ENCODE measurements at regions not wholly inside any gene's neighbourhood (a gene's known extent, or its start where the extent isn't known, plus 50 kb on each side); places are given as distances from the start of the nearest gene placed in this dataset.
A peak's percentile ranks its signal among the peaks of the same experiment; 100 is the strongest.
"Not testable (repeated sequence)": the region's sequence is repeated elsewhere in the genome, so short reads cannot be mapped to it uniquely, and the experiment has no call there.

DNA sequence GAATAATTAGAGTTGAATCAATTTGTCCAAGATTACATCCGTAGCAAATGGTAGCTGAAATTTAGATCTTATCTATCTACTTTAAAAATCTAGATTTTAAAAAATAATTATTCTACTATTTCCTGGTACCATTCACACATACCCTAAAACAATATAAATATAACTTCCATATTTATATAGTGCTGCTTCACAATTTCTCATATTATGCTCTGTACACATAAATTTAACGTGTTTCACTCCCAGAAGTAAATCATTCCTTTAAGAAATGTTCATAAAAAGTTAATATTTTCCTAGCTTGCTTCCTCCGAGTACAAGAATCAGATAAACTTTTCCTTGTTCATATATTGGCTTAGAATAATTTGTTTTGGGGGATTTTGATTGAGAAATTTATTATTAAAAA lies 857.0 kb upstream of the SPRY2 start:
- DNase-seq, result no peak

DNA sequence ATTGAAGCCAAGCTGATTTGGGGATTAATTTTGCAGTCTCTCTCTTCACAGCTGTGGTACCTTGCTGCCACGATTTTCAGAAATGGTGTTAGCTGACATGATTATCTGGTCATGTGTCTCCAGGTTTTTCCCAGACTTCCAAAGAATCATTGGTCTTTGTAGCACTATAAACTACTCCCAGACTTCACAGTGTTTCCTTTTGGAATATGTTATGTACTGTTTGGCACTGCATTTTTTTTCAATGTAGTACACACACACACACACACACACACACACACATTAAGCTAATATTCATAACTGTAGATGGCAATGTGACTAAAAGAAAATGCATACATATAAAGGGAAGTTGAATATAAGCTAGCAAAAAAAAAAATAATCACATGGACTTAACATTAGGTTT lies 856.6 kb upstream of the SPRY2 start:
- no peak for DNase-seq

DNA sequence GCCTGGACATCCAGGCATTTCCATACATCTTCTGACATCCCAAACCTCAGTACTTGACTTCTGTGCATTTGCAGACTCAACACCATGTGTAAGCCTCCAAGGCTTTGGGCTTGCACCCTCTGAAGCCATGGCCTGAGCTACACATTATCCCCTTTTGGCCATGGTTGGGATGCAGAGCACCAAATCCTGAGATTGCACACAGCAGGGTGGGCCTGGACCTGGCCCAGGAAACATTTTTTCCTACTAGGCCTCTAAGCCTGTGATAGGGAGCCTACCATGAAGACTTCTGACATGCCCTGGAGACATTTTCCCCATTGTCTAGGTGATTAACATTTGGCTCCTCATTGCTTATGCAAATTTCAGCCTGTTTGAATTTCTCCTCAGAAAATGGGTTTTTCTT lies 853.4 kb upstream of the SPRY2 start:
- DNase-seq, result no peak

DNA sequence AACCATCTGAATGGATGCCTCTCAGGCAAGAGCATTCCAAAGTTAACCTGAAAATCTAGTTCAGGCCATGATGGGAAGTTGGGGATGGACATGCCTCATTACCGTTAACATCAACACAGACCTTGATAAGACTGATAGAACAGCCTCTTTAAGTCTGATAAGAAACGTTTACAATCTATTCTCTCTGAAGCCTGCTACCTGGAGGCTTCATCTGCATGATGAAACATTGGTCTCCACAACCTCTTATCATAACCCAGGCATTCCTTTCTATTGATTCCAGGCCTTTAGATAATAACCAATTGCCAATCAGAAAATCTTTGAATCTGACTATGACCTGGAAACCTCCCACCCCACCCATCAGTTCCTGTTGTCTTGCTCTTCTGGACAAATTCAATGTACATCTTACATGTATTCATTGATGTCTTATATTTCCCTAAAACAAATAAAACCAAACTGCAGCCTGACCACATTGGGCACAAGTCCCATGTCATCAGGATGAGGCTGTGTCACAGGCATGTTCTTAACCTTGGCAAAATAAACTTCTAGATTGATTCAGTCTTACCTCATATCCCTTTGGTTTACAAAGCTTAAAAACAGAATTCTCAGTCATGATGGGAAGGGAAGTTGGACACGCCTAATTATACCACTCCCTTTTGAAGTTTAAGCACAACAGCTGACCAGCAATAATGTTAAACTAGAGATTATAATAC lies 843.8 kb upstream of the SPRY2 start:
- no peak for DNase-seq

DNA sequence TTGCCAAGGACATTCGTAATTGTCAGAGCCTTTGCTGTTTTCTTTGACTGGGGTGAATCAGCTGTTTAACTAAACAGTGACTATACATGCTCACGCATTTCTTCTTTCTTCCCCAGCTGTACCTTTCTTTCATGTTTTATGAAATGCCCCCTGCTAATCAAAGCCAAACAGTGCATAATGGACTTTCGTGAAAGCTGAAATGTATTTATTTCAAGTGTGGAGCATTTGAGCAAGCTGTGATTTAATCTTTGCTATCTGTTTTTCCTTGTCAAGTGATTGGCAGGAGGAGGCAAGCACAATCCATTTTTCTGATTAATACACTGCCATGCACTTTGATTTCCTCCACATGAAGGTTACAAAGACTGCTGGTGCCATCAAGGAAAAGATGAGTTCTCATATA lies 831.7 kb upstream of the SPRY2 start:
- DNase-seq, result no peak

DNA sequence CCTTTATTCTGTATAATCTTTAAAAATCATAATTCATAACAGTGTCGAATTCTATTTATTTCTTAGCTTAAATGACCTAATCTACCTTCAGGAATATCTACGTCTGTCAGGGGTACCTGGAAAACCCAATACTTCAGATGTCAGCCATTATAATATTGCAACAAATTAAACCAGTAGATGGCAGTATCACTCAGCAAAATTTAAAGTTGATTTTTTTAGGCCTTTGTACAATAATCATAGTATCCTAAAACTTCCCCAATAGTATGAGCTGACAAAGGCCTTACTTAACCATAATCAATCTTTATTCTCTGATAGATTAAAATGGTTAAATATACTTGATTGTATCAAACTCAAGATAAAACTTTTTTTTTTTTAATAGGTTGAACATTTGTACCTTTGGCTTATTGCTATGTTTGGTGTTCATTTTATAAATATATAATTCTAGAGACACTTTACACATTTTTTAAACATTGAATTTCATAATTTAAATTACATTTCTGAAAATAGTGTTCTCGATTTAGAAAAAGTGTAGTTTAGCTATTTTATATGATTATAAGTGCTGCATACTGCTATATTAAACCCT lies 830.2 kb upstream of the SPRY2 start:
- peak; percentile 32 for DNase-seq

DNA sequence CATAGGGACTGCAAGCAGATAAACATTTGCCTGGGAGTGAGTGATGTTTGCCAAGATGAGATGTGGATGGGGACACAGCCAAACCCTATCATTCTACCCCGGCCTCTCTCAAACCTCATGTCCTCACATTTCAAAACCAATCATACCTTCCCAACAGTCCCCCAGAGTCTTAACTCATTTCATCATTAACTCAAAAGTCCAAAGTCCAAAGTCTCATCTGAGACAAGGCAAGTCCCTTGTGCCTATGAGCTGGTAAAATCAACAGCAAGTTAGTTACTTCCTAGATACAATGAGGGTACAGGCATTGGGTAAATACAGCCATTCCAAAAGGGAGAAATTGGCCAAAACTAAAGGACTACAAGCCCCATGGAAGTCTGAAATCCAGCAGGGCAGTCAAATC lies 822.9 kb upstream of the SPRY2 start:
- DNase-seq, result not testable (repeated sequence)

DNA sequence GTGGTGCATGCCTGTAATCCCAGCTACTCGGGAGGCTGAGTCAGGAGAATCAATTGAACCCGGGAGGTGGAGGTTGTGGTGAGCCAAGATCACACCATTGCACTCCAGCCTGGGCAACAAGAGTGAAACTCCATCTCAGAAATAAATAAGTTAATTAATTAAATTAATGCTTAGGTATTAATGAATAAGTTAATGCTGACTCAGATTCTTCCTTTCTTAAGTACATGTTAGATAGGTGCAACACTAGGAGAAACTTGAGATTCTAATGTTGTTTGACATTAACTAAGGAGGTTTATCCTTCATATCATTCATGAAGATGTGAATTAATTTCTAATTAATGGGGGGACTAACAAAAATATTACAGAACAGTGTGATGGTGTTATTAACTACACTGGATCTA lies 812.6 kb upstream of the SPRY2 start:
- DNase-seq, result no peak

DNA sequence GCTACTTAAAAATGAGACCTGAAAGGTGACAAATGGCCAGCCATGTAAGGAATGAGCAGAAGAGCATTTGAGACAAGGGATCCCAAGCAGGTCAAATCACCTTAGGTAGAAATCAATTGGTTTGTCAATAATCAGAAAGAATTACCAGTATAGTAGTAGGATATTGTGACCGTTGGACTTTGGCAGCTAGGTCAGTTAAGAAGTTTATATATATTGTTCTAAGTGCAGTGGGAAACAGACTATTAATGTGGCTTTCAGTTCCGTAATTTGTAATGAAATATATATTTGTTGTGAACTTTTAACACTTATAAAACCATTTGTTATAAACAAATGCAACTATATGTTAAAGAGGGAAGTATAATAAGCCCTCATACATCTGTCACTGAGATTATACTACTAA lies 807.9 kb upstream of the SPRY2 start:
- no peak for DNase-seq

DNA sequence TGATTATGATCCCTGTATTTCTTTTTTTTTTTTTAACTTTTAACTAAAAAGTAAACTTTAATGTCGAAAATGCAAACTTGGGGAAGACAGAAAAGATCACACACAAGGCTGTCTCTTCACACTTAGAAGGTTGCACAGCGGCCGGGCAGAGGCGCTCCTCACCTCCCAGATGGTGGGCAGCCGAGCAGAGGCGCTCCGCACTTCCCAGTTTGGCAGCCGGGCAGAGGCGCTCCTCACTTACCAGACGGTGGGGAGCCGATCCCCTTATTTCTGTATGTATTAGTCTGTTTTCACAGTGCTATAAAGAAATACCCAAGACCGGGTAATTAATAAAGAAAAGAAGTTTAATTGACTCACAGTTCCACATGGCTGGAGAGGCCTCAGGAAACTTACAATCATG lies 805.6 kb upstream of the SPRY2 start:
- not testable (repeated sequence) for DNase-seq

DNA sequence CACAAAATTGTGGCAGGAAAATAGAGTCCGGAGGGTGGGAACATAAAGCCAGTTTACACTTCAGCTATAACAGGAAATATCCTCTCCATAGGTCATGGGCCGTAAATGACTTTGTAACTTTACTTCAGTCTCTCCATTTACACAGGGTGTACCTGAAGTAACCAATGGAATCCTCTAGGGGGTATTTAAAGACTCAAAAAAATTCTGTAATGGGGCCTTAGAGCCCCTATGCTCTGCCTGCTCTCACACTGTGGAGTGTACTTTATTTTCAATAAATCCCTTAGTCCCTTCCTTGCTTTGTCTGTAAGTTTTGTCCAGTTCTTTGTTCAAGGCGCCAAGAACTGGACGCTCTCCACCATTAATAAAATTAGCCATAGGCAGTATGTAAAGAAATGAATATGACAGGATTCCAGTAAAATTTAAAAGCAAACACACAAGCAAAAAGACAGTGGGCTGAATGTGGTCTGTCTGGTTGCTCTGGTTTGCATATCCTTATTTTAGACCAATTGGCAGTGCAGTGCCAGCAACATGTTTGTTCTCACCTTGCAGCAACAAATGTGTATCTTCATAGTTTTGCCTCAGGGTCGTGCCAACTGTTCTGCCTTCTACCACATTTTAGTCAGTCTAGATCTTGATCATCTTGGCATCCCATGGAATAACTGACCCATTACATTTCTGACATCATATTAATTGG lies 801.5 kb upstream of the SPRY2 start:
- no peak for DNase-seq

DNA sequence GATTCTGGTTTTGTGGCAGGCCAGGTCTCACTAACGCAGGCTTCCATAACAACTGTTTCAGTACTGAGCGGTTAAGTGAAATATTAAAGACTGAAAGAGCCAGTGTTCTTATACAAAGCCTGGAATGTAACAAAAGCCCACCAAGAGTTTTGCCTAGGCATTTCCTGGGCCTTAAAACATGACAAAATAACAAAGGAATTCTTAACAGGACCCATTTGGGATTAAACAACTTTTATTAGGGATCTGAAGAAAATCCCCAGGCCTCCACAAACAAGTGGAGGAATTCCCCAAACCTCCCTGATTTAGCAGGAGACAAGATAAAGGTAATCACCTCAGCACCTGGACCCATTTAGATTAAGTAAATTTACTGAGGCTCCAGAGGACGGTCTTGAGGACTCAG lies 799.7 kb upstream of the SPRY2 start:
- no peak for DNase-seq

DNA sequence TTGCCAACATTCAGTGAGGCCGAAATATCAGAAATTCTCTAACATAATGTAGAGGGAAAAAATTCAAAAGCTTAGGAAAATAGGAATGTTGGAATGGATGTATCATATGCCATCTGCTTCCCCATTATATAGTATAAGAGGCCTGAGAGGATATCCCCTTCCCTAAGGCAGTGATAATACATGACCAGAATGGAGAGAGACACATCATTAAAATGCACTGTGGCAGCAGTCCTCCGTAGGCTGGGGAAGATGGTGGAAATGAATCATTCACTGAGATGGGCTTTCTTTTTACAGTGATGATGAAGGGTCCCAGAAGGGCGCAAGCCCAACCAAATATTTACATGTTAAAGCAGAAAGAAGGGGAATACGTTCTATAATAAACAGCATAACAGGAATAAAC lies 799.1 kb upstream of the SPRY2 start:
- DNase-seq, result no peak

DNA sequence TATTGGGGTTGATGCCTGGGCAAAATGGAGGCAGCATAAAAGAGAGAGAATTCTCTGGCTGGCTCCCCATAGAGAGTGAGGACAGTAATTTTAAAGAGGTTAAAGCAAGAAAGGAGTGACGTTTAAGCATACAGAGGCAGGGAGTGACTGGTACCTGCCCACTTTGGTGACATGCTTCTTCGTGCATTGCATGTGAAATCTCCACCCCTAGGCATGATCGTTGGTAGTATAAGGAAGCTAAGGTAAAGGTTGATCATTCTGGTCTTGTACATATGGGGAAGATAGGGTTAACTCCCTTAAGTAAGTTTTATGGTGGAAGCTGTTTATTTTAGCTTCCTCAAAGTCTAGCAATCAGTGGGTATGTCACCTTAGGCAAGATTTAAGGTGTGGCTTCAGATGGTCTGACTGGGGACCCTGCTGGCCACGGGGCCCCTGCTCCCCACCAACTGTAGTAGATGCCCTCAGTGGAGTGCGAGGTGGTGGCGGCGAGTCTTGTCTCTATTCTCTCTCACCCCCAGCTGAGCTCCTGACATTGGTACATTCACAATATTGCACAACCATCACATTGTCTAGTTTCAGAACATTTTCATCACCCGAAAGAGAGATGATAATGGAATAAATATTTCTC lies 797.5 kb upstream of the SPRY2 start:
- DNase-seq, result no peak

DNA sequence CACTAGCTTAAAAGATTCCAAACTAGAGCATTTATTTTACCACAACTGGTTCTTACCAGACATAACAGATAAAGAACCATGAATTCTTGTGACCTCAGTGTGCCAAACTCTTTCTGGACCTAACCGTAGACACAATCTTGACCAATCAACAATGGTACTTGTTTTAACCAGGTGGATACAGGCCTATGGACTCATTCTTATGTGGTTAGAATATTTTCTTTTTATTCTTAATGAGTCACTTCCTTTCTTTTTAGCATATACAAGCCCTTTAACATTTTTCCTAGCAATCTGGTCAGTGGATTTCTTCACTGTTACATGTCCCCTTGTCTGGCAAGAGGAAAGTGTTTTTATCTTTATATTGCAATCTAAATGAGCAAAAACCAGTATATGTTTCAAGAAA lies 792.1 kb upstream of the SPRY2 start:
- DNase-seq, result no peak

DNA sequence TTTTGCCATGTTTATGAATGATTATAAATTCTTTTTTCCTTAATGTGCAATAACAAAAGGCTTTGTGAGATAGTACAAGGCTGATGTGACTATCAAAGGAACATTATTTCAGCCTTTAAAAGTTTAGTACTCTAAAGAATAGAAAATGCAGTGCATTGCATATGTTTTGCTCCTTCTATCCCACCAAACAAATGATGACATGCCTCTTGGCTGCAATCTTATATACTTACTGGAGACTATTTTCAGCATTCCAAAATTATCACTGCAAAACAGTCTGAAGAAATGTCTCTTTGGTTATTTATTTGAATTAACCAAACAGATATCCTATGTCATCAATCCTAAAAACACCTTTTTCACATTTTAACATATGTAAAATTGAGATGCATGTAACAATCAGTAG lies 776.5 kb upstream of the SPRY2 start:
- no peak for DNase-seq

DNA sequence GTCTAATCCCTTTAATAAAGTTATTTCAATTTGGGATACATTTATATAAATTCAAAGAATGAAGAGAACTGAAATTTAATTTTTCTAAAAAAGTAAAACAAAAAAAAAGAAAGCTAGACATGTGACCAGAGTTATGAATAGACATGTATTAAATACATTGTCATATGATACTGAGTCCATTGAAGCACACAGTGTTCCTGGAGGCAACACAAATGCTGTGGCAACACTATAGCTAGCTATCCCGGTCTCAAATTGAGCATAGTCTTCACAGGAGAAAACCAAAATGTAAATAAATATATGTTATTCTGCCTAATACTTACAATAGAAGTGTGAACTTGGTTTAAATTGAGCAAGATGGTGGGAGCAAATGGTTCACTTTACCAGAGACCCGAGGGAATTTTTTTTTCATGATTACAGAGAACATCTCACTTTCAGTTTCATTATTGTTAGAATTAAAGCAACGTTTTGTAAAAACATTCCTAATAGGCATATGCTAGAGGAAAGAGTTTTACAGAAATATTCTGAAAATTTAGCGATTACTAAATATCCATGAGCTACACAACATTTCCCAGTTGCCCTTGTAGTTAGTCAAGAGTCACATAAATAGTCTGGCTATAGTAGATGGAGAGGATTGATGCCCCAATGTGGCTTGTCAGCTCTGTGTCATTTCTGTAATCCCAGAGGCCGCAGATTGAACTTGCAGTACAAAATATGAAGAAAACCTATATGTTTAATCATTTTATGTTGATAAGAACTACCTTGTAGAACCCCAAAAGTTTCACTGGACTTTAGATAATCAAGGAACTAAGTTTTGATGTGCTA lies 775.7 kb upstream of the SPRY2 start:
- DNase-seq, result no peak

DNA sequence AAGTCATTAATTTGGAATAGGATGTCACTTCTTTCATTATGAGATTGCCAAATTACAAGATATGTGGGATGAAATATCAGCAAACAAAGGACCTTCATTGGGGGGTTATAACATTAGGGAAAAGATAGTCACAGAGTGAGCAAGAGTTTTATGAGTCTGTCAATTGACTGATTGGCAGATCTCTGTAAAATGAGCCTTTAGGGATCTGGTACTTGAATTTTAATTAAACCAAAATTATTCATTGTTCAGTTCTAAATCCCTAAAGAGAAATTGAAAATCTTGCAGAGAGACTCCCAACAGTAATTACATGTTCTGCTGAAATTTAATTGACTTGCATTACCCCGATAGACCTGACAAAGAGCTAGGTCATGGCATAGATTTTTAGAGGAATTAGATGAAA lies 768.1 kb upstream of the SPRY2 start:
- DNase-seq, result no peak

DNA sequence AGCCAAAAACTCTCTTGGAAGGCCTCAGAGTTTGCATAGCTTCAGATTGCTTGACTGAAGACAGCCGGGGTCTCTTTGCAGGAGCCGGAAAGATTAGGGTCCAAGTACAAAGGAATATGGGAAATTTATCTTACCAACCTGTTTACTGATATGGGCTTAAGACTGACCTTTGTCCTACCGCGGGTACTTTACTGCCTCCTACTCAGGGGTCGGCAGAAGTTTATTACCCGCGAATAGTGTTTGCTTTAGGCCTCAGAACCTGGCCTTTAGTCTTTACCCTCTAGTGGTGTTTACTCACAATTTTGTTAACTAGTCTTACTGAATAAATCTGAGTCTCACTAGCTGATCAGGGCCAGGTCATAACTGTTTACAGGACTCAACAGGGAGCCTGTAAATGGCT lies 765.4 kb upstream of the SPRY2 start:
- DNase-seq, result peak; percentile 66

DNA sequence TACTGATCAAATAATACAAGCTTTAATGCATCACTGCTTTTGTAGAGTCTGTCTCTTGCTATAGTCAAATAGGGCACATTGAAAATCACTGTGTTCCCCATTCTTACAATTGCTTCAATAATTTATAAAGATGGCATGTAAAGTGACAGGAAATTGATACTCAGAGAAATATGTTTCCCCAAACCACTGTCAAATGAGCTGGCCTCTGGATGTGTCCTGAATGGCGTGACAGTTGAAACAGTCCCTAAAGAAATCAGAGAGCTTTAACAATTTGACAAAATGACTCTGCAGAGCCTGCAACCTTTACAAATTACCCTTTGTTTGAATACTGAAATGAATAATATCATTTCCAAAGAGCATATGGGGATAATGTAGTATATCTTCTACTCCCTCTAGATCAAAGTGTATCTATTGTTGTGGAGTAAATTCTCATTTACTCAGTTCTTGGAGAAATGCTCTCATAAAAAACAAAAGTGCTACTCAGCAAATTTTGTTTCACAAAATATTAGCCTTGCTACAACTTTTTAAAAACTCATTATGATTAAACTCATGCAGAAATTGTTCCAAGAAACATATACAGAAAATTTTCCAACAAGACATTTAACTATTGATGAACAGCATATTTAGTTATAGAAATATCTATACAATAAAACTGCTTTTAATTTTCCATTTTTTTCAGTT lies 763.2 kb upstream of the SPRY2 start:
- DNase-seq, result no peak

DNA sequence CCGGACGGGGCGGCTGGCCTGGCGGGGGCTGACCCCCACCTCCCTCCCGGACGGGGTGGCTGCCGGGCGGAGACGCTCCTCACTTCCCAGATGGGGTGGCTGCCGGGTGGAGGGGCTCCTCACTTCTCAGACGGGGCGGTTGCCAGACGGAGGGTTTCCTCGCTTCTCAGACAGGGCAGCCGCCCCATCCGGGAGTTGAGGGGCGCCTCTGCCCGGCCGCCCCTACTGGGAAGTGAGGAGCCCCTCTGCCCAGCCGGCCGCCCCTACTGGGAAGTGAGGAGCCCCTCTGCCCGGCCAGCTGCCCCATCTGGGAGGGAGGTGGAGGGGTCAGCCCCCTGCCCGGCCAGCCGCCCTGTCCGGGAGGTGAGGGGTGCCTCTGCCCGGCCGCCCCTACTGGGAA lies 761.1 kb upstream of the SPRY2 start:
- DNase-seq, result not testable (repeated sequence)

DNA sequence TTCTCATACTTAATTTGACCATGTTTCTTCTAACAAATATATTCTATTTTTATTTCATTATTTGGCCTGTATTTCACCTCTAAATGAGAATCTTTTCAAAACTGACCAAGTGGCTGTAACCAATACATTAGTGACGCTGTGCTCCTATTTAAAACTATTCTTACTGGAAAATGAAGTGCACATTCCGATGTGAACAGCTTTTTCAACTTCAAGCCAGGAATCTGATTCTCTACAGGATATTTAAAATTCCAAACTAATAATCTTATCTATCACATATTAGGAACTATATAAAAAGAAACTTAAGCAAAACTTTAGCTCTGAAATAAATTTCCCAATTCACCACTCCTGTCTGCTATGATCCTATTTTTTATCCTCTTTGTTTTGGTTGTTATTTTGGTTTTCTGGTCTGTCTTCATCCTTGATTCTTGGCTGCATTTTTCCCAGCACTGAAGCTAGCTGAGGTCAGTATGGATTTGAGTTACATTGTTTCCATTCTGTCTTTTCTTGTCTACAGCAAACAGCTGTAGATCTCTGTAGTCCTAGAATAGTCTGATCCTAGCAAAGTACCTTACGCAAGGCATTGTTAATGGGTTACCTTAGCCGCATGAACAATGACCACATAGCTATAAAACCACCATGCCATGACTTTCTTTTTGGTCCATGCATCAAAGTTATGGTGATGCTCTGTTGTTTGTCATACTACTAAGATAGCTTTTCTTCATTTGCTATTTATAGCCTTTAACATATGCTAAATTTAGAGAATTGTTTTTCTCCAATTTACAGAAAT lies 748.6 kb upstream of the SPRY2 start:
- no peak for DNase-seq

All from NCI-H748 treated with DMSO at 0.1 percent for 48 hours (cell line).